ENCODE measurements at regions not wholly inside any gene's neighbourhood (a gene's known extent, or its start where the extent isn't known, plus 50 kb on each side); places are given as distances from the start of the nearest gene placed in this dataset.

GRCh38 chrY:19083006-19083405, 309.5 kb upstream of the HSFY2 start:
- no peaks in the 10 kb centered on the region for H3K36me3 ChIP-seq
- no peaks in the 10 kb centered on the region for H3K9me3 ChIP-seq
- WGBS: no CpG with 5 or more reads among the region's 2 CpGs
- TF ChIP-seq POLR2AphosphoS5 (IDR thresholded peaks at IDR 0.05) (no peak), CTCF (IDR thresholded peaks at IDR 0.05) (no peak), POLR2A (IDR thresholded peaks at IDR 0.05) (no peak), EP300 (IDR thresholded peaks at IDR 0.05) (no peak)
- no peak overlapping the region for H3K27ac ChIP-seq
- H3K27me3 ChIP-seq: no peaks in the 10 kb centered on the region
- H3K4me3 ChIP-seq: no peak overlapping the region
- DNase-seq (ENCODE audit: low spot score in 2 of 2): no peak
- no peaks in the 10 kb centered on the region for H3K4me1 ChIP-seq

- Histone ChIP-seq H3K36me3 (no peaks in the 10 kb centered on the region), H3K27ac (peak overlapping the region; percentile 87), H3K4me3 (peak overlapping the region; percentile 67), H3K27me3 (no peaks in the 10 kb centered on the region), H3K9me3 (no peaks in the 10 kb centered on the region), H3K4me1 (peaks cover 5% of the 10 kb centered on the region)
- peak in 1 of 2 donors; percentile 71 for DNase-seq (ENCODE audit: low spot score in 2 of 2)
- no CpG with 5 or more reads among the region's 37 CpGs for WGBS
- TF ChIP-seq POLR2AphosphoS5 (IDR thresholded peaks at IDR 0.05) (no peak), CTCF (IDR thresholded peaks at IDR 0.05) (no peak), EP300 (IDR thresholded peaks at IDR 0.05) (no peak), POLR2A (IDR thresholded peaks at IDR 0.05) (no peak)
These were observed 304.2 kb upstream of the HSFY2 start for GRCh38 chrY:19077698-19078113.

GRCh38 chrY:19076846-19077697, 303.5 kb upstream of the HSFY2 start:
- Histone ChIP-seq H3K4me1 (peaks cover 5% of the 10 kb centered on the region), H3K36me3 (no peaks in the 10 kb centered on the region), H3K27me3 (no peaks in the 10 kb centered on the region), H3K9me3 (no peaks in the 10 kb centered on the region), H3K27ac (peak overlapping the region; percentile 87), H3K4me3 (peak overlapping the region; percentile 67)
- DNase-seq (ENCODE audit: low spot score in 2 of 2): peak in 1 of 2 donors; percentile 83
- TF ChIP-seq CTCF (IDR thresholded peaks at IDR 0.05): no peak
- TF ChIP-seq EP300 (IDR thresholded peaks at IDR 0.05): no peak
- no peak for TF ChIP-seq POLR2A (IDR thresholded peaks at IDR 0.05)
- TF ChIP-seq POLR2AphosphoS5 (IDR thresholded peaks at IDR 0.05): no peak
- WGBS: no CpG with 5 or more reads among the region's 69 CpGs

- Histone ChIP-seq H3K4me1 (peaks cover 5% of the 10 kb centered on the region), H3K4me3 (peak overlapping the region; percentile 67), H3K27ac (peak overlapping the region; percentile 87), H3K27me3 (no peaks in the 10 kb centered on the region), H3K36me3 (no peaks in the 10 kb centered on the region), H3K9me3 (no peaks in the 10 kb centered on the region)
- DNase-seq (ENCODE audit: low spot score in 2 of 2): peak in 1 of 2 donors; percentile 83
- TF ChIP-seq CTCF (IDR thresholded peaks at IDR 0.05) (no peak), EP300 (IDR thresholded peaks at IDR 0.05) (no peak), POLR2AphosphoS5 (IDR thresholded peaks at IDR 0.05) (no peak), POLR2A (IDR thresholded peaks at IDR 0.05) (no peak)
- WGBS: no CpG with 5 or more reads among the region's 28 CpGs
These were observed 302.1 kb upstream of the HSFY2 start for GRCh38 chrY:19075471-19076253.

GRCh38 chrY:19067435-19067834, 293.9 kb upstream of the HSFY2 start:
- Histone ChIP-seq H3K4me1 (peaks cover 6% of the 10 kb centered on the region), H3K27me3 (no peaks in the 10 kb centered on the region), H3K4me3 (no peak overlapping the region), H3K36me3 (no peaks in the 10 kb centered on the region), H3K27ac (no peak overlapping the region), H3K9me3 (no peaks in the 10 kb centered on the region)
- TF ChIP-seq POLR2AphosphoS5 (IDR thresholded peaks at IDR 0.05) (no peak), CTCF (IDR thresholded peaks at IDR 0.05) (no peak), EP300 (IDR thresholded peaks at IDR 0.05) (no peak), POLR2A (IDR thresholded peaks at IDR 0.05) (no peak)
- no peak for DNase-seq (ENCODE audit: low spot score in 2 of 2)
